ENCODE measurements at regions not wholly inside any gene's neighbourhood (a gene's known extent, or its start where the extent isn't known, plus 50 kb on each side); places are given as distances from the start of the nearest gene placed in this dataset.

DNA sequence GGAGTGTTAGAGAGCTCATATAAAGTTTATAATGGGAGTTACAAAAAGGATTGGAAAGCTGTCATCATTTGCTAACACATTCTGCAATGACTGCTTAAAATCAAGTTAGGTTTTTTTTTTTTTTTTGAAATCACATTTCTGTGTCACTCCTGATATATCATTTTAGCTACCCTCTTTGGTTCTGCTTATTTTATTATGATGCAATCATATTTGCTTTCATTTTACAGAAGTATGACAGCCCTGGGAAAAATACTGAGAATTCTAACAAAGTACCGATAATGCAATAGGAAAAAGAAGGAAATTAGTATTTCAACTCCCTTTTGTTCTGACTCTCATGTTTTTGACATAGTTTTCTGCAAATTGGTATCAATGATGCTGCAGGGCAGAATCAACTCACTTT is 71.6 kb upstream of the MDGA2 start:
- DNase-seq, result no peak

DNA sequence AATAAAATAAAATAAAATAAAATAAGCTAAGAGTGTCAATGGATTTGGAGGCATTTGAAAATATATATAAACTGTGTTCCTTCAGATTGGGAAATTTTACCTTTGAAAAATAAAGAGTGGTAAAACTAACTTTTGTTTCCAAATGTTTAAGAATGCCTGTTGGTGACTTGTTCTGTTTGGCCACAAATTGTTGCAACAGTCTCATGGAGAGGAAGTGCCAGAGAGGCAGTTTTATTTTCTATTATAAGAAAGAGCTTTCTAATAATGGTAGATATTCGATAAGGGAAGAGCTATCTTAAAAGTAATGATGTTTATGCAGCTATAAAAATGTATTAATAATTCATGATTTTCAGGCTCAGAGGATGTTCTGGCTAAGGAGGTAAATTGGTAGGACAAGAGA is 68.8 kb upstream of the MDGA2 start:
- DNase-seq, result no peak

DNA sequence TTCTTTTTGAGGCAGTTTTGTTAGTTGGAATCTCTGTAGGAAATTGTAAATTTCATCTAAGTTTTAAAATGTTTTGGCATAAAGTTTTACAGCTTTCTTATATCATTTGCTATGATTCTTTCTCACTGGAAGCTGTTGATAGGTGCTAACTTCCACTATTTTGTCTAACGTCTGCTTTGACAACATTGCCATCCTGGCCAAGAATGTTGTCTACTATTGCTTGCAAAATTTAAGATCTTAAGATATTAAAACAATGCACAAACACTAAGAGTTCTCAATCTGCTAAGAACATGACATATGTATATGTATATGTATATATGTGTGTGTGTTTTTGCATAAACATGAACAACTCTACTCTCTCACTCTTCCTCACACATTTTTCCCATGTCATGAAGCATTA is 64.1 kb upstream of the MDGA2 start:
- DNase-seq, result no peak

DNA sequence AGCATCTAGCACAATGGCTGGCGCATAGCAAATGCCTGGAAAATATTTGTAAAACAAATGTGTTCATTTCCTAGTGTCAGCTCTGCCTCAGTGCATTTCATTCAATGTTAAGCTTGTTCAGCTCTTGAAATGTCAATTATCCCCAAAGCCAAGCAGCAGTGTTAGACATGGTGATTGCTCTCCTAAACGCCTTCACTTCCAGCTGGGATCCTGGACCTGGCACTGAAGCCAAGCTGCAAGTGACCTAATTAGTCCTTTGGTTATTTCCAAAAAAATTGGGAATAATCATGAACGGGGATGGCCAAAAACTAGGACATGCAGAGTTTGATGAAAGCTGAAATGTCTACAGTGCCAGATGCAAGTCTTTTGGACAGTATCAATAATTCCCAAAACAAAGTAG is 54.9 kb upstream of the MDGA2 start:
- no peak for DNase-seq

Data from KG1 (cell line).